Skeletal muscle tissue (tissue), 3 donors: ENCODE measurements at regions not wholly inside any gene's neighbourhood (a gene's known extent, or its start where the extent isn't known, plus 50 kb on each side); places are given as distances from the start of the nearest gene placed in this dataset.

Experiments
- H3K27ac ChIP-seq: one replicate; pipeline ENCODE4 v1.7.0; 2013; ENCODE audit warnings: mild to moderate bottlenecking, low read depth, low read length, inconsistent platforms
- H3K27me3 ChIP-seq, 3 donors: one replicate each; pipeline ENCODE4 v1.7.0; 2013; ENCODE audit warnings: low read length in 3 of 3; ENCODE audit not compliant: control insufficient read depth in 3 of 3, insufficient read depth in 3 of 3
- H3K36me3 ChIP-seq, 3 donors: one replicate each; pipeline ENCODE4 v1.7.0; 2013; ENCODE audit warnings: low read length in 3 of 3; ENCODE audit not compliant: control insufficient read depth in 3 of 3, insufficient read depth in 3 of 3
- H3K4me1 ChIP-seq, 3 donors: one replicate each; pipeline ENCODE4 v1.7.0; 2013; ENCODE audit warnings: low read length in 3 of 3, mild to moderate bottlenecking in 3 of 3; ENCODE audit not compliant: control insufficient read depth in 3 of 3, insufficient read depth in 3 of 3
- H3K4me3 ChIP-seq, 3 donors: one replicate each; pipeline ENCODE4 v1.7.0; 2013; ENCODE audit warnings: low read length in 3 of 3
- H3K9ac ChIP-seq, 3 donors: one replicate each; pipeline ENCODE4 v1.7.0; 2013; ENCODE audit warnings: low read length in 3 of 3, mild to moderate bottlenecking in 3 of 3, moderate library complexity in 2 of 3, low read depth in 1 of 3
- H3K9me3 ChIP-seq, 3 donors: one replicate each; pipeline ENCODE4 v1.7.0; 2013; ENCODE audit warnings: low read length in 3 of 3; ENCODE audit not compliant: control insufficient read depth in 3 of 3
- donor health status: Osteomylitis.

DNA sequence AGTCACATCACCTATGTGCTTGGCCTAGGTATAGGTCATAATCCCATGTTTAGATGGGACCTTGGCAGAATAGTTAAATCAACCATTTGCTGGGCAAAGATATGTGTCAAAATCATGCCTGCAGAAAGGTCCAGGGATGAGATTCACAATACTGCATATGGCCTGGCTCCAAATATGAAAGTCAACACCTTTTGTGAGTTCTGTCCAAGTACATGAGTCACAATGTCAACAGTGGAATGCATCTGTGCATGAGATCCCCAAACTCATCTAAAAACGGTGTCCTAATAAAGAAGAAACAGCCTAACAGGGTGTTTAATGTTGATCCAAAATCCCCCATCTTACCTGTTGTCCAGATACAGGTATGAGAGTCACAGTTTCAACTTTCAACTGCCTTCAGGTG lies 1847.5 kb downstream of the TP53TG3F start:
- no peak overlapping the region for H3K4me3 ChIP-seq
- H3K36me3 ChIP-seq = no peaks in the 10 kb centered on the region
- H3K9me3 ChIP-seq = no peaks in the 10 kb centered on the region
- H3K27me3 ChIP-seq = no peaks in the 10 kb centered on the region
- H3K4me1 ChIP-seq = no peaks in the 10 kb centered on the region
- no peak overlapping the region for H3K27ac ChIP-seq
- no peak overlapping the region for H3K9ac ChIP-seq

DNA sequence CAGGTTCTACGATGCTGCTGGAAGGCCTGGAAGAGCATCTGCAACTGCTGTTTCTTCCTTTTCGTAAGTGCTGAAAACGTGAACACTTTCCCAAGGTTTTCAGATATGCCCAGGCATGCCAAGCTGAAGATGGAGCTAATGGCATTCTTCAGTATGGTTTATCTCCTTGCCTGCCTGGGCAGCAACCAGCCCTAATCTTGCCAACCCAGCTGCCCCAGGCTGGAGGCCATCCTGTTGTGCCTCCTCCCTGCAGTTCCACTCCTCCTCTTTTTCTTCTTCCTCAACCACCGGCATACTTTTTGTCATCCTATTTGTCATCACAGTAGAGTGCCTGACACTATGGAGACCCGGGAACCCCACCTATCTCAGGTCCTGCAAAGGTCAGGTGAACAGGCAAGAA lies 1849.3 kb downstream of the TP53TG3F start:
- Histone ChIP-seq H3K27ac (no peak overlapping the region), H3K9me3 (no peaks in the 10 kb centered on the region), H3K36me3 (no peaks in the 10 kb centered on the region), H3K4me1 (no peaks in the 10 kb centered on the region), H3K4me3 (no peak overlapping the region), H3K9ac (no peak overlapping the region), H3K27me3 (no peaks in the 10 kb centered on the region)

DNA sequence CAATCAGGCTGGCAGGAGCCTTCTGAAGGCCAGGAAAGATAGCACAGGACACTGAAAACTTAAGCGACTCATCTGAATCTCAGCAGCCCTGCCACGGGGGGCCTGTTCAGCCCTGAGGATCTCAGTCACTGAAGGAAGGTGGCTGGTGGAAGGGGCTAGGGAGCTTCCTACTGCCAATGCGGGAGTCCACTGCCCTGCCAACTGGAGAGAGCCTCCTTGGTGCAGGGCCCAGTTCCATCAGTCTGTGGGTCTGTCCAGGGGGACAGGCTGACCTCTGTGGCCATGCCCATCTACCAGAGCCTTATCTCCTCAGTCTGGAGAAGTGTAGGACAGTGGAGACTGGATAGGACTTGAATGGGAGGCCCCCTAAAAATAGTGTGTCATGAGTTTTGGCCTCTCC lies 1851.6 kb downstream of the TP53TG3F start:
- Histone ChIP-seq H3K27ac (no peak overlapping the region), H3K36me3 (no peaks in the 10 kb centered on the region), H3K4me1 (no peaks in the 10 kb centered on the region), H3K27me3 (no peaks in the 10 kb centered on the region), H3K9ac (no peak overlapping the region), H3K4me3 (no peak overlapping the region), H3K9me3 (no peaks in the 10 kb centered on the region)

DNA sequence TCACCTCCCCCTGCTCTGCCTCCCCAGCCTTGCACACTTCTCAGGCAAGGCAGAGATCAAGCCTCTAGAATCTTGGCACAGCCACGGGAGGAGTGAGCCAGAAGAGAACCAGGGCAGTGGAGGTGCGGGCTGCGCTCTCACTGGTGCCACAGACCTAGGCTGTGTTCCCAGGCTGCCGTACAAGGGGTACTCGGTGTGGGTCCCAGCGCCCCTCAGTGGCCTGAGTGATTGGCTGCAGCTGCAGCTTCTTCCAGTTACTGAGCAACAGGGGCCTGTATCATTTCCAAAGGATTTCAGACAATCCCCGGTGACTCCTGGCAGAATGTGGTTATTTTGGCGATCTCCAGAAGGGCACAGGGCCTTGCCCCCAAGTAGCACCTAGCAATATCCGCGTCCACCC lies 1852.1 kb downstream of the TP53TG3F start:
- no peaks in the 10 kb centered on the region for H3K9me3 ChIP-seq
- H3K9ac ChIP-seq = no peak overlapping the region
- H3K4me3 ChIP-seq = no peak overlapping the region
- no peaks in the 10 kb centered on the region for H3K36me3 ChIP-seq
- no peaks in the 10 kb centered on the region for H3K27me3 ChIP-seq
- no peak overlapping the region for H3K27ac ChIP-seq
- no peaks in the 10 kb centered on the region for H3K4me1 ChIP-seq

DNA sequence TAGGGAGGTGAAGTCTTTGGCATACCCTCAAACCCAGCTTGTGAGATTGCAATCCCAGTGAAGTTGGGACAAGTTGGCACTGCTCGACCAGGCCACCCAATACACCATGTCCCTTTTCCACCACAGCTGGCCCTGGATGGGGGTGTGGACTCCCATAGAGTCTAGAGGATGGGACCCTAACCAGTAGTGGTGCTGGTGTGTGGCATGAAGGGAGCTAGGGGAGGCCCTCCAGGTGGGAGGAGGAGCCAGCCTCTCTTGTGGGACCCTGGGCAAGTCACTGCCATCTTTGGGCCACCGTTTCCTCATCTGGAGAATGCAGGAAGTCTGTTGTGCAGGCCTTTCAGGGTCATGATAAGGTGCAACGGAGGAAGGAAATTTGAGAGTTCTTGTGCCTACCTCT lies 1854.9 kb downstream of the TP53TG3F start:
- Histone ChIP-seq H3K27ac (no peak overlapping the region), H3K4me1 (no peaks in the 10 kb centered on the region), H3K27me3 (no peaks in the 10 kb centered on the region), H3K9ac (no peak overlapping the region), H3K4me3 (no peak overlapping the region), H3K9me3 (no peaks in the 10 kb centered on the region), H3K36me3 (no peaks in the 10 kb centered on the region)

DNA sequence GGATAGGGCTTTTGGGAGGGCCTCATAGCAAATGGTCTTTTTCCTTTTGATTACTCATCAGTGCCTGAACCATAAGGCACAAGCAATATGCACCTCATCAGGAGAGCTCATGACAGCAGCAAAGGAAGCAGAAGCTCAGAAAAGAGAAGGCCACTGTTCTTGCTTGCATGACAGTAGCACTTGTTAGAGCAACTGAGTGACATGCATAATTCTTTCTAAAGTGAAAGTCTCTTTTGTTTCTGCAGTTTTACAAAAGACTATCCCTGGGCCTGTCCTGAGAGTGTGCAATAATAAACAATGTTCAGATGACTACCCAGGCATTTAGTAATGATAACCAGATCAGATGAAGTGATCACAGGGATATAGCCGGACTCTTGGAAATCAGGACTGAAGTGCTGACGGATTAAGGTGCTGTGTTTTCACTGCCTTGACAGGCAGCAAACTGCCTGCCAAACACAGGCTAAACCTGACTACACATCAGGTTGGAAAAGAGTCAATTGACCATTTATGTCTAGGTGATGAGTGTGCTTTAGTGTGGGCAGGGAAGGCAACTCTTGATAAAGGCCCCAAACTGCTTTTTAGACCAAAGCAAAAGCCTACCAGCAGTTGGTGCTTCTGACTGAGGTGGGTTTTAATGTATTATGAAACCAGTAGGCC lies 1860.3 kb downstream of the TP53TG3F start:
- no peak overlapping the region for H3K9ac ChIP-seq
- no peak overlapping the region for H3K27ac ChIP-seq
- no peak overlapping the region for H3K4me3 ChIP-seq
- H3K4me1 ChIP-seq = no peaks in the 10 kb centered on the region
- H3K9me3 ChIP-seq = no peaks in the 10 kb centered on the region
- H3K36me3 ChIP-seq = no peaks in the 10 kb centered on the region
- H3K27me3 ChIP-seq = no peaks in the 10 kb centered on the region

DNA sequence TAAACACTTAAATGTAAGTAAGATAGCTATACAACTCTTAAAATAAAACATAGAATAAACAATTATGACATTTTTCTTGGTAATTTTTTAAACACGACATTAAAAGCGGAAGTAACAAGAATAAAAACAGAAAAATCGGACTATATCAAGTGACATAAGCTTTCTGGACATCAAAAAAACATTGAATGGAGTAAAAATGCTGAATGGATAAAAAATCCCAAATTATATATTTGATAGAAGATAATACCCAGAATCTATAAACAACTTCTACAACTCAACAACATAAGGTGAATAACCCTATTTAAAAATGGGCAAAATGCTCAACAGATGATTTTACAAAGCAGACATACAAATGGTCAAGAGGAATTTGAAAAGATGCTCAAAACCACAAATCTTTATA lies 1866.5 kb downstream of the TP53TG3F start:
- Histone ChIP-seq H3K27ac (no peak overlapping the region), H3K9me3 (no peaks in the 10 kb centered on the region), H3K36me3 (no peaks in the 10 kb centered on the region), H3K4me3 (no peak overlapping the region), H3K9ac (no peak overlapping the region), H3K27me3 (no peaks in the 10 kb centered on the region), H3K4me1 (no peaks in the 10 kb centered on the region)

DNA sequence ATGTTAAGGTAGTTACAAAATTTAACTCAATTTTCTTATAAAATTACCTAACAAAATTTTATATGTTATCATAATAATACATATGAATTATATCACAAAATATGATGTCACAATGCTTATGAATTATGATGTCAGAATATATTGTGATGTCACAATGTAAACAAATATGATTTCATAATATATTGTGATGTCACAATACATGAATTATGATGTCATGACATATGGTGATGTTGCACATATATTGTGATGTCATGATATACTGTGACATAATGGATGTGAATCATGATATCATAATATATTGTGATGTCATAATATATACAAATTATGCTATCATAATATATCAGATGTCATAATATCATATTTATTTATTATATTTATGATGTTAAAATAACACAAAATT lies 1879.9 kb downstream of the TP53TG3F start:
- Histone ChIP-seq H3K27ac (no peak overlapping the region), H3K4me1 (no peaks in the 10 kb centered on the region), H3K9me3 (peaks cover 0 to 6% (median 4%) of the 10 kb centered on the region in 3 donors), H3K27me3 (no peaks in the 10 kb centered on the region), H3K9ac (no peak overlapping the region), H3K4me3 (no peak overlapping the region), H3K36me3 (no peaks in the 10 kb centered on the region)

DNA sequence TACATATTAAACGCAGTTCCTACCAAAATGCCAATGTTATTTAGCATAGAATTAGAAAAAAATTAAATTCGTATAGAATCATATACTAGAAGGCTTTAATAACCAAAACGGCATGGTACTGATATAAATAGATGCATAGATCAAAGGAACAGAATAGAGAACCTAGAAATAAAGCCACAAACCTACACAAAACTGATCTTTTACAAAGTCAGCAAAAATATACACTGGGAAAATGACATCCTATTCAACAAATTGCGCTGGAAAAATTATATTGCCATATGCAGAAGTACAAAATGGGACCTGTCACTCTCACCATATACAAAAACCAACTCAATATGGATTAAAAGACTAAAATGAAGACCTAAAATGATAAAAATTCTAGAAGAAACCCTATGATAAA lies 1882.6 kb downstream of the TP53TG3F start:
- no peak overlapping the region for H3K27ac ChIP-seq
- no peaks in the 10 kb centered on the region for H3K36me3 ChIP-seq
- no peaks in the 10 kb centered on the region for H3K4me1 ChIP-seq
- peaks cover 0 to 6% (median 4%) of the 10 kb centered on the region in 3 donors for H3K9me3 ChIP-seq
- no peaks in the 10 kb centered on the region for H3K27me3 ChIP-seq
- no peak overlapping the region for H3K4me3 ChIP-seq
- H3K9ac ChIP-seq = no peak overlapping the region

DNA sequence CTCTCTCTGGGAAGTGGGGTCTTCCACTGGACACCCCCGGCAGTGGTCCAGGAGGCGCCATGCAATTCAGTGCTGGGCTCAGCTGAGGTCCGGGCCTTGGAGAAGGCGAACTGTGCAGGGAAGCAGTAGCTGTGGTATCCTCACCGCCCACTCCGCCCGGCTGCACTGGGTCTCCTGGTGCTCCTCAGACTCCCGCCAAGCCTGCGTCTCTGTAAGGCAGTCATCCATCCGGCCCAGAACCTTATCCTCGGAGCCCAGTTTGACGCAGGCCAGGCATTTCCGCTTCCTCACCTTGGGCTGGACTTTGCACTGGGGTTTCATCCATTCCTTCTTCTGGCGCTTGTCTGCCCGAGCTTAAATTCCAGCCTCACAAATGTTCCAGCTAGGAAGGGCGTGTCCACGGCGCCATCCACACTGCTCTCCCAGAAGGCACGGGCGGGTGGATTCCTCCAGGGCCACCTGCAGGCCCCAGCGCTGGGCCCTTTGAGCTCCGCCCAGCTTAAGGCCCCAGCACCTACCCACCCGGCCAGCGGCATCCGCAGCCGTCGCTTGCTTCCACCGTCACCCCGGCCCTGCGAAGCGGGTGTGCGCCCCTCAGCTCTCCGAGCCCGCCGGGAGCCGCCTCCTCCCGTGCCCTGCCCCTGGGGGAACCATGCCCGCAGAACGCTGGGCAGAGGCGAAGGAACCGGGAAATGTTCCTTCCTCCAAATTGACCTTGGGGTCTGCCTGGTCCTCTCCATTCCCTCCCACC lies 1884.8 kb downstream of the TP53TG3F start:
- H3K27me3 ChIP-seq = no peaks in the 10 kb centered on the region
- no peak overlapping the region for H3K9ac ChIP-seq
- H3K36me3 ChIP-seq = no peaks in the 10 kb centered on the region
- H3K9me3 ChIP-seq = peaks cover 0 to 4% (median 2%) of the 10 kb centered on the region in 3 donors
- no peaks in the 10 kb centered on the region for H3K4me1 ChIP-seq
- H3K27ac ChIP-seq = no peak overlapping the region
- H3K4me3 ChIP-seq = no peak overlapping the region
